ENCODE measurements at regions not wholly inside any gene's neighbourhood (a gene's known extent, or its start where the extent isn't known, plus 50 kb on each side); places are given as distances from the start of the nearest gene placed in this dataset.

- TF ChIP-seq EZH2 (IDR thresholded peaks at IDR 0.05; ENCODE audit: insufficient read depth, poor library complexity, severe bottlenecking): no peak
- no peak for TF ChIP-seq EZH2phosphoT487 (IDR thresholded peaks at IDR 0.05; ENCODE audit: insufficient read depth, low read depth)
These were observed 131.7 kb downstream of the PXDC1 start for GRCh38 chr6:3619800-3620199.

Measured in GM23248 (cell line).